ENCODE measurements at regions not wholly inside any gene's neighbourhood (a gene's known extent, or its start where the extent isn't known, plus 50 kb on each side); places are given as distances from the start of the nearest gene placed in this dataset.

DNA sequence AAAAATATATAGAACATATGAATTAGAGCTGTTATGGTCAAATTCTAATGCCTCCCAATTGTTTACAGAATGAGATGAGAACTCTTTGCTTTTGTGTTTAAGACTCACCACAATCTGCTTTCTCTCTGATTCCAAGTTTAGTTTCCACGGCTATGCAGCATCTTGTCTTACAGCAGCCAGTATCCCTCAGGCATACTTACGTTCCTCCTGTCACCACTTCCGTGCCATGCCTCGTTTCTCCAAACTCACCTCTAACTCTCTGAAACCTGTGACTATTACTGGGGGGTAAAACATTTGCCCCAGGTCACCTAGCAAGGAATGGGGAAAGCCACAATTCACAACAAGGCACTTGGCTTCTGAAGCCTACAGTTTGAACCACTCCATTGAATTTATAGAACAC is 192.8 kb upstream of the NRIP1 start:
- no peak overlapping the region for H2AFZ ChIP-seq (ENCODE audit: low read depth)
- H4K20me1 ChIP-seq (ENCODE audit: insufficient read depth), result no peaks in the 10 kb centered on the region
- no peak overlapping the region for H3K4me2 ChIP-seq

DNA sequence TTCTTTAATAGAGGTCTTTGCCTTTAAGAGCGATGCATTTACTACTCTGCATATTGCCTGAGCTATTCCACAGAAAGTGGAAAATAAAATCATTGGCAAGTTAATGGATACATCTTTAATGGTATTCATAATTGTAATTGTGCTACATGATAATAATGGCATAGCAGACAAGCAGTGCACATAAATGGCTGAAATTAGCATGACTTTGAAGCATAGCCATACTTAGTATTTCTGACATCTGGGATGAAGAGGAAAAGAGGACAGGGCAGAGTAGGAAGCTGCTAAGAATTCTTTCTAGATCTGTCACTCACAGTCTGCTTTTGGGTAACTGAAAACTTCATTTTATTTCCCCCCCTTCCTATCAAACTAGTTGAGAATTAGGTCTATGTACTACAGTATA is 195.0 kb upstream of the NRIP1 start:
- Histone ChIP-seq H3K4me1 (ENCODE audit: low read depth, poor library complexity, severe bottlenecking) (no peaks in the 10 kb centered on the region), H3K27me3 (ENCODE audit: insufficient read depth, low read depth) (no peaks in the 10 kb centered on the region), H3K27ac (no peak overlapping the region), H3K9ac (no peak overlapping the region), H3K4me3 (IDR thresholded peaks at IDR 0.05; ENCODE audit: insufficient read depth, low read depth, low read length) (no peak overlapping the region), H3K4me2 (no peak overlapping the region), H4K20me1 (ENCODE audit: insufficient read depth) (no peaks in the 10 kb centered on the region), H3K36me3 (ENCODE audit: insufficient read depth) (no peaks in the 10 kb centered on the region), H2AFZ (ENCODE audit: low read depth) (no peak overlapping the region), H3K79me2 (ENCODE audit: insufficient read depth, low read depth) (no peaks in the 10 kb centered on the region)
- TF ChIP-seq, protein P1, sequence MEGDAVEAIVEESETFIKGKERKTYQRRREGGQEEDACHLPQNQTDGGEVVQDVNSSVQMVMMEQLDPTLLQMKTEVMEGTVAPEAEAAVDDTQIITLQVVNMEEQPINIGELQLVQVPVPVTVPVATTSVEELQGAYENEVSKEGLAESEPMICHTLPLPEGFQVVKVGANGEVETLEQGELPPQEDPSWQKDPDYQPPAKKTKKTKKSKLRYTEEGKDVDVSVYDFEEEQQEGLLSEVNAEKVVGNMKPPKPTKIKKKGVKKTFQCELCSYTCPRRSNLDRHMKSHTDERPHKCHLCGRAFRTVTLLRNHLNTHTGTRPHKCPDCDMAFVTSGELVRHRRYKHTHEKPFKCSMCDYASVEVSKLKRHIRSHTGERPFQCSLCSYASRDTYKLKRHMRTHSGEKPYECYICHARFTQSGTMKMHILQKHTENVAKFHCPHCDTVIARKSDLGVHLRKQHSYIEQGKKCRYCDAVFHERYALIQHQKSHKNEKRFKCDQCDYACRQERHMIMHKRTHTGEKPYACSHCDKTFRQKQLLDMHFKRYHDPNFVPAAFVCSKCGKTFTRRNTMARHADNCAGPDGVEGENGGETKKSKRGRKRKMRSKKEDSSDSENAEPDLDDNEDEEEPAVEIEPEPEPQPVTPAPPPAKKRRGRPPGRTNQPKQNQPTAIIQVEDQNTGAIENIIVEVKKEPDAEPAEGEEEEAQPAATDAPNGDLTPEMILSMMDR (conservative IDR thresholded peaks at IDR 0.05; ENCODE audit: low read depth, low read length), result no peak

More for the DNA sequence above, 192.8 kb upstream of the NRIP1 start:
- Histone ChIP-seq H3K36me3 (ENCODE audit: insufficient read depth) (no peaks in the 10 kb centered on the region), H3K4me1 (ENCODE audit: low read depth, poor library complexity, severe bottlenecking) (no peaks in the 10 kb centered on the region), H3K9ac (no peak overlapping the region), H3K27me3 (ENCODE audit: insufficient read depth, low read depth) (no peaks in the 10 kb centered on the region), H3K79me2 (ENCODE audit: insufficient read depth, low read depth) (no peaks in the 10 kb centered on the region), H3K27ac (no peak overlapping the region), H3K4me3 (IDR thresholded peaks at IDR 0.05; ENCODE audit: insufficient read depth, low read depth, low read length) (no peak overlapping the region)
- TF ChIP-seq, protein P1 (conservative IDR thresholded peaks at IDR 0.05; ENCODE audit: low read depth, low read length), result no peak

DNA sequence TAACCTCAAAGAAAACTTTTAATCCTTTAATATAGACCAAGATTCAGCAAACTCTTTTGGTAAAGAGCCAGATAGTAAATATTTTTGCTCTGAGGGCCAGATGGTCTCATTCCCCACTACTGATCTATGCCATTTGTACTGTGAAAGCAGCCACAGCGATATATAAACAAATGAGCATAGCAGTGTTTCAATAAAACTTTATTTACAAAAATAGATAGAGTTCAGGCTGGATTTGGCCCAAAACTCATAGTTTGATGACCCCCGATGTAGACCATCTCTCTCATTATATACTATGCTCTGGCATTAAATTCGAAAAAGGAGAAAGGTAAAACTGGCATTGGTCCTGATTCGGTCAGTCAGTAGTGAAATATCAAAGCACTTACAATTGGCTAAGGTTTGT is 195.8 kb upstream of the NRIP1 start:
- no peak overlapping the region for H3K9ac ChIP-seq
- no peak overlapping the region for H3K4me2 ChIP-seq
- H2AFZ ChIP-seq (ENCODE audit: low read depth), result no peak overlapping the region

DNA sequence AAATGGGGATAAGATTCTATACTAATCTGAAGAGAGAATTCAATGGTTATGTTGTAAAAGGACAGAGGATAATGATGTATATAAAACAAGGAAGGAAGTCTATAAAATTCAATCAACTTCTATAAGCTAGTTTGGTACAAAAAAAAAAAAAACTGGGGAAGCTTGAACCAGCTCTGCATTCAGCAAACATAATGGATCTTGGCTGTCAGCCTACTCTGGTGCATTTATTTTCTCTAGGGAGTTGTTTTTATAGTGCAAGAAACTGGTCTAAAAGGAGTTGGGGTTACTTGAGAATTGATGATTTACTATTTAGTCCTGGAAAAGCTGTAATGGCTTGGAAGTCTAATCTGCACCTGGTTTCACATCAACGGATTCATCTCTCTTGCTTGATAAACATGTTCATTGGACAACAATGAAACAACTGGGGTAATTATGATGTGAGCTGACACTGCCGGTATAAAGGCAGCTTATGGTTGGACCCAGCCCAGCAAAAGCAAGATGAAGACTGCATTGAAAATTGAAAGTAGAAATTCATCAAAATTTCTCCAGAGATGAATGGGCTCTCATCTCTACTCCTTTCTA is 199.4 kb upstream of the NRIP1 start:
- H3K27me3 ChIP-seq (ENCODE audit: insufficient read depth, low read depth), result no peaks in the 10 kb centered on the region
- H3K4me1 ChIP-seq (ENCODE audit: low read depth, poor library complexity, severe bottlenecking), result no peaks in the 10 kb centered on the region
- H3K27ac ChIP-seq, result no peak overlapping the region
- H3K4me3 ChIP-seq (IDR thresholded peaks at IDR 0.05; ENCODE audit: insufficient read depth, low read depth, low read length), result no peak overlapping the region
- no peaks in the 10 kb centered on the region for H4K20me1 ChIP-seq (ENCODE audit: insufficient read depth)
- H3K79me2 ChIP-seq (ENCODE audit: insufficient read depth, low read depth), result no peaks in the 10 kb centered on the region
- no peaks in the 10 kb centered on the region for H3K36me3 ChIP-seq (ENCODE audit: insufficient read depth)
- H3K9ac ChIP-seq, result no peak overlapping the region
- no peak overlapping the region for H2AFZ ChIP-seq (ENCODE audit: low read depth)
- no peak overlapping the region for H3K4me2 ChIP-seq
- TF ChIP-seq, protein P1 (conservative IDR thresholded peaks at IDR 0.05; ENCODE audit: low read depth, low read length), result no peak

More for the DNA sequence above, 195.8 kb upstream of the NRIP1 start:
- no peaks in the 10 kb centered on the region for H3K27me3 ChIP-seq (ENCODE audit: insufficient read depth, low read depth)
- no peak overlapping the region for H3K27ac ChIP-seq
- H3K36me3 ChIP-seq (ENCODE audit: insufficient read depth), result no peaks in the 10 kb centered on the region
- no peaks in the 10 kb centered on the region for H3K4me1 ChIP-seq (ENCODE audit: low read depth, poor library complexity, severe bottlenecking)
- no peaks in the 10 kb centered on the region for H4K20me1 ChIP-seq (ENCODE audit: insufficient read depth)
- H3K79me2 ChIP-seq (ENCODE audit: insufficient read depth, low read depth), result no peaks in the 10 kb centered on the region
- TF ChIP-seq, protein P1 (conservative IDR thresholded peaks at IDR 0.05; ENCODE audit: low read depth, low read length), result no peak
- no peak overlapping the region for H3K4me3 ChIP-seq (IDR thresholded peaks at IDR 0.05; ENCODE audit: insufficient read depth, low read depth, low read length)

All from KMS-11 (cell line).